GM12878 (cell line): ENCODE measurements at regions not wholly inside any gene's neighbourhood (a gene's known extent, or its start where the extent isn't known, plus 50 kb on each side); places are given as distances from the start of the nearest gene placed in this dataset.

ENCODE experiments used
- ATAC-seq: fragments of 200-7000 bp; cut with Tn5 transposase; 3 replicates; pipeline ENCODE4 v1.9.1; 2020; ENCODE audit warnings: mild to moderate bottlenecking, moderate library complexity
- BruUV-seq: library from RNA; stranded (reverse); fragments of 400-500 nt; replicated peaks from 2 replicates; lab custom pipeline; 2021; lab: Mats Ljungman, UMichigan
- CTCF ChIA-PET: fragments of 300-600 bp; sonication (Branson Sonifier 250); formaldehyde crosslinking; extraction: SDS; loops from one replicate; lab custom pipeline; 2021; ENCODE audit warnings: inconsistent platforms; lab: Yijun Ruan, JAX
- POLR2A ChIA-PET: fragments of 350-600 bp; formaldehyde crosslinking; extraction: SDS; loops from one replicate; lab custom pipeline; 2021; ENCODE audit warnings: inconsistent platforms; lab: Charles Lee
- RAD21 ChIA-PET: fragments of 300-600 bp; sonication (Branson Sonifier 250); formaldehyde crosslinking; loops from one replicate; lab custom pipeline; 2023; ENCODE audit warnings: antibody characterized with exemption; ENCODE audit not compliant: unreplicated experiment; lab: Charles Lee
- SMC1A ChIA-PET: fragments of 300-600 bp; sonication (Branson Sonifier 250); formaldehyde crosslinking; loops from one replicate; lab custom pipeline; 2023; ENCODE audit not compliant: unreplicated experiment, uncharacterized antibody; lab: Charles Lee
- DNase-seq: peaks from one replicate; pipeline ENCODE4 v3.0.0-alpha.2; 2011; ENCODE audit warnings: low read depth, low spot score
- FAIRE-seq: peaks from 3 replicates; lab custom pipeline; 2011; peaks lifted over from hg19 to GRCh38; lab: Jason Lieb, UNC
- H2AFZ ChIP-seq: 2 replicates; pipeline ENCODE4 v1.6.0; 2011; ENCODE audit warnings: low read depth, low read length, control low read depth; ENCODE audit not compliant: control insufficient read depth
- H3K27ac ChIP-seq: 2 replicates; pipeline ENCODE4 v1.5.1; 2011; ENCODE audit warnings: control low read depth; ENCODE audit not compliant: control insufficient read depth, insufficient read depth
- H3K27me3 ChIP-seq, 2 experiments: replicated peaks in 1 of 2; 2 replicates each; pipeline versions ENCODE4 v1.6.0 to v1.6.1; 2011; ENCODE audit warnings: low read length in 1 of 2; ENCODE audit not compliant: control insufficient read depth in 2 of 2, insufficient read depth in 2 of 2
- H3K36me3 ChIP-seq, 2 experiments: 2 replicates each; pipeline ENCODE4 v1.5.1; 2011; ENCODE audit warnings: low read length in 1 of 2; ENCODE audit not compliant: control insufficient read depth in 2 of 2, insufficient read depth in 2 of 2
- H3K4me1 ChIP-seq: 2 replicates; pipeline ENCODE4 v1.6.1; 2011; ENCODE audit warnings: mild to moderate bottlenecking, low read length, moderate library complexity, mixed read lengths; ENCODE audit not compliant: control insufficient read depth, insufficient read depth
- H3K4me2 ChIP-seq: 2 replicates; pipeline ENCODE4 v1.6.0; 2011; ENCODE audit warnings: control low read depth; ENCODE audit not compliant: control insufficient read depth, insufficient read depth
- H3K4me3 ChIP-seq: fragments of 200-600 bp; sonication (generic); 2 replicates; pipeline ENCODE4 v1.5.1; 2016
- H3K79me2 ChIP-seq: 2 replicates; pipeline ENCODE4 v1.6.0; 2011; ENCODE audit warnings: low read length; ENCODE audit not compliant: control insufficient read depth, insufficient read depth
- H3K9ac ChIP-seq: 2 replicates; pipeline ENCODE4 v1.8.0; 2011; ENCODE audit warnings: low read length, control low read depth, mixed read lengths; ENCODE audit not compliant: control insufficient read depth, insufficient read depth
- H3K9me3 ChIP-seq: replicated peaks from 3 replicates; pipeline ENCODE4 v1.5.1; 2011; ENCODE audit warnings: mild to moderate bottlenecking, low read length; ENCODE audit not compliant: control insufficient read depth, insufficient read depth
- H4K20me1 ChIP-seq: 2 replicates; pipeline ENCODE4 v1.6.0; 2011; ENCODE audit not compliant: control insufficient read depth, insufficient read depth
- CREB1 ChIP-seq: IDR thresholded peaks from 2 replicates; pipeline ENCODE4 v1.6.1; 2012; ENCODE audit warnings: low read depth, mild to moderate bottlenecking, inconsistent platforms
- EGR1 ChIP-seq, 2 experiments: IDR thresholded peaks; 1 replicate in 1 of 2; 2 replicates in 1 of 2; pipeline ENCODE4 v1.6.1; 2011 to 2012; ENCODE audit warnings: low read depth in 2 of 2, low read length in 2 of 2, borderline replicate concordance in 1 of 2, mild to moderate bottlenecking in 1 of 2, moderate library complexity in 1 of 2
- YY1 ChIP-seq: IDR thresholded peaks from 2 replicates; pipeline ENCODE4 v1.6.1; 2011; ENCODE audit warnings: low read depth, mild to moderate bottlenecking, low read length
- WGBS: methylation state at CpG from one replicate; pipeline ENCODE4 v1.1.6; 2016; ENCODE audit warnings: low lambda C conversion rate; ENCODE audit not compliant: insufficient replicate concordance, insufficient coverage; ENCODE audit errors: missing lambda C conversion rate; 5-methylcytosine and 5-hydroxymethylcytosine counted together
- in situ Hi-C: fragments of 300-500 bp; cut with MboI; formaldehyde crosslinking; loops from 9 replicates; pipeline ENCODE4 v1.14.3; 2018; ENCODE audit warnings: mixed read lengths
- intact Hi-C: fragments of 100-400 bp; cut with micrococcal nuclease; formaldehyde crosslinking; loops from one replicate; pipeline ENCODE4 v1.14.2; 2022; ENCODE audit not compliant: unreplicated experiment
- TF ChIP-seq, protein P1 (sequence below): fragments of 150-350 bp; IDR thresholded peaks from 2 replicates; pipeline ENCODE4 v1.6.1; 2016; ENCODE audit warnings: low read depth, low read length
- TF ChIP-seq, protein P2 (sequence below): IDR thresholded peaks from 2 replicates; pipeline ENCODE4 v1.6.1; 2012; ENCODE audit warnings: low read length, inconsistent platforms

DNA sequence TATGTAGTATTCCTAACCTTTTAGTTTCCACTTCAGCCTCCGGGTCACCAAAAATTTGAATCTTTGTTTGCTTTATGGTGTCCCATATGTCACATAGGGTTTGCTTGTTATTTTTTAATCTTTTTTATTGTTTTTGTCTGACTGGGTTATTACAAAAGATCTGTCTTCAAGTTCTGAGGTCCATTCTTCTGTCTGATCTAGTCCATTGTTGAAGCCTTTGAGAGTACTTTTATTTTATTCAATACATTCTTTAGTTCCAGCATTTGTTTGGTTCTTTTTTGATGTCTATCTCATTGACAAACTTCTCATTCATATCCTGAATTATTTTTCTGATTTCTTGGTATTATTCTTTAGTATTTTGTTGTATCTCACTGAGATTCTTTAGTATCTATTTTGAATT is 99.8 kb downstream of the GPR65 start:
- Histone ChIP-seq H3K4me2 (no peak overlapping the region), H3K4me3 (no peak overlapping the region), H3K27ac (no peak overlapping the region), H3K36me3 (no peaks in the 10 kb centered on the region), H3K9ac (no peak overlapping the region), H3K4me1 (no peaks in the 10 kb centered on the region), H3K9me3 (no peaks in the 10 kb centered on the region), H3K79me2 (no peaks in the 10 kb centered on the region), H2AFZ (no peak overlapping the region), H4K20me1 (no peaks in the 10 kb centered on the region), H3K27me3 (no peaks in the 10 kb centered on the region; a peak in 1 of 4 replicates)
- ATAC-seq (no peak), DNase-seq (no peak), FAIRE-seq (no peak)
- 10% methylated on average over 1 of the region's 1 CpG for WGBS
- RAD21 ChIA-PET = no interaction called here
- BruUV-seq = no TSS peak
- POLR2A ChIA-PET = no interaction called here
- in situ Hi-C loops (no loop called here), intact Hi-C loops (no loop called here)
- SMC1A ChIA-PET = no interaction called here
- TF ChIP-seq EGR1 (IDR thresholded peaks at IDR 0.05; ENCODE audit: borderline replicate concordance in 1 of 2, low read depth in 2 of 2, low read length in 2 of 2) = no peak
- TF ChIP-seq, protein P1, sequence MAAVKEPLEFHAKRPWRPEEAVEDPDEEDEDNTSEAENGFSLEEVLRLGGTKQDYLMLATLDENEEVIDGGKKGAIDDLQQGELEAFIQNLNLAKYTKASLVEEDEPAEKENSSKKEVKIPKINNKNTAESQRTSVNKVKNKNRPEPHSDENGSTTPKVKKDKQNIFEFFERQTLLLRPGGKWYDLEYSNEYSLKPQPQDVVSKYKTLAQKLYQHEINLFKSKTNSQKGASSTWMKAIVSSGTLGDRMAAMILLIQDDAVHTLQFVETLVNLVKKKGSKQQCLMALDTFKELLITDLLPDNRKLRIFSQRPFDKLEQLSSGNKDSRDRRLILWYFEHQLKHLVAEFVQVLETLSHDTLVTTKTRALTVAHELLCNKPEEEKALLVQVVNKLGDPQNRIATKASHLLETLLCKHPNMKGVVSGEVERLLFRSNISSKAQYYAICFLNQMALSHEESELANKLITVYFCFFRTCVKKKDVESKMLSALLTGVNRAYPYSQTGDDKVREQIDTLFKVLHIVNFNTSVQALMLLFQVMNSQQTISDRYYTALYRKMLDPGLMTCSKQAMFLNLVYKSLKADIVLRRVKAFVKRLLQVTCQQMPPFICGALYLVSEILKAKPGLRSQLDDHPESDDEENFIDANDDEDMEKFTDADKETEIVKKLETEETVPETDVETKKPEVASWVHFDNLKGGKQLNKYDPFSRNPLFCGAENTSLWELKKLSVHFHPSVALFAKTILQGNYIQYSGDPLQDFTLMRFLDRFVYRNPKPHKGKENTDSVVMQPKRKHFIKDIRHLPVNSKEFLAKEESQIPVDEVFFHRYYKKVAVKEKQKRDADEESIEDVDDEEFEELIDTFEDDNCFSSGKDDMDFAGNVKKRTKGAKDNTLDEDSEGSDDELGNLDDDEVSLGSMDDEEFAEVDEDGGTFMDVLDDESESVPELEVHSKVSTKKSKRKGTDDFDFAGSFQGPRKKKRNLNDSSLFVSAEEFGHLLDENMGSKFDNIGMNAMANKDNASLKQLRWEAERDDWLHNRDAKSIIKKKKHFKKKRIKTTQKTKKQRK = no peak
- TF ChIP-seq YY1 = no peak
- no peak for TF ChIP-seq CREB1
- TF ChIP-seq, protein P2, sequence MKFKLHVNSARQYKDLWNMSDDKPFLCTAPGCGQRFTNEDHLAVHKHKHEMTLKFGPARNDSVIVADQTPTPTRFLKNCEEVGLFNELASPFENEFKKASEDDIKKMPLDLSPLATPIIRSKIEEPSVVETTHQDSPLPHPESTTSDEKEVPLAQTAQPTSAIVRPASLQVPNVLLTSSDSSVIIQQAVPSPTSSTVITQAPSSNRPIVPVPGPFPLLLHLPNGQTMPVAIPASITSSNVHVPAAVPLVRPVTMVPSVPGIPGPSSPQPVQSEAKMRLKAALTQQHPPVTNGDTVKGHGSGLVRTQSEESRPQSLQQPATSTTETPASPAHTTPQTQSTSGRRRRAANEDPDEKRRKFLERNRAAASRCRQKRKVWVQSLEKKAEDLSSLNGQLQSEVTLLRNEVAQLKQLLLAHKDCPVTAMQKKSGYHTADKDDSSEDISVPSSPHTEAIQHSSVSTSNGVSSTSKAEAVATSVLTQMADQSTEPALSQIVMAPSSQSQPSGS = no peak
- CTCF ChIA-PET = no interaction called here
